NCI-H345 treated with DMSO at 0.1 percent for 48 hours (cell line): ENCODE measurements at regions not wholly inside any gene's neighbourhood (a gene's known extent, or its start where the extent isn't known, plus 50 kb on each side); places are given as distances from the start of the nearest gene placed in this dataset.
A peak's percentile ranks its signal among the peaks of the same experiment; 100 is the strongest.

Experiments
- DNase-seq: peaks from one replicate; lab custom pipeline; 2025; ENCODE audit not compliant: unreplicated experiment; lab: John Stamatoyannopoulos, UW

DNA sequence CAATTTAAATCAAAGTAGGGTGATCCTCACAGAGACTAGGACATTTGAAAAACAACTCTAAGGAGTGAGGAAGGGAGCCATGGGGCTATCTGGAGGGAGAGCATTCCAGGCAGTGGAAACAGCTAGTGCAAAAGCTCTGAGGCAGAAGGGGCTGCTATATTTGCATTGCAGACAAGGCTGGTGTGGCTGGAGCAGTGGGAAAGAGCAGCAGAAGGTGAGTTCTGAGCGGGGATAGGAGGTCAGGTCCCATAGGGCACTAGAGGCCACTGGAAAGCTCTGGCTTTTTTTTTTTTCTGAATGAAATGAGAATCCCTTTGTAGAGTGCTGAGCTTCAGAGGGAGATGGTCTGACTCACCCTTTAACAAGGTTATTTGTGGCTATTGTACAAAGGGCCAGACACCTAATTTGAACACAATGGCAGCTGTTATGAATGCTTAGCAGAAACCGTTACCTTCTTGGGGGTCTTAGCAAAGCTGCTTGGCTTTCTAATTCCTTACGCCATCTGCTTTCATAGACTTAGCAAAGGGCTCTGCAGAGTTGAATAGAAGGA lies 291.6 kb downstream of the BUD13 start:
- DNase-seq, result no peak

DNA sequence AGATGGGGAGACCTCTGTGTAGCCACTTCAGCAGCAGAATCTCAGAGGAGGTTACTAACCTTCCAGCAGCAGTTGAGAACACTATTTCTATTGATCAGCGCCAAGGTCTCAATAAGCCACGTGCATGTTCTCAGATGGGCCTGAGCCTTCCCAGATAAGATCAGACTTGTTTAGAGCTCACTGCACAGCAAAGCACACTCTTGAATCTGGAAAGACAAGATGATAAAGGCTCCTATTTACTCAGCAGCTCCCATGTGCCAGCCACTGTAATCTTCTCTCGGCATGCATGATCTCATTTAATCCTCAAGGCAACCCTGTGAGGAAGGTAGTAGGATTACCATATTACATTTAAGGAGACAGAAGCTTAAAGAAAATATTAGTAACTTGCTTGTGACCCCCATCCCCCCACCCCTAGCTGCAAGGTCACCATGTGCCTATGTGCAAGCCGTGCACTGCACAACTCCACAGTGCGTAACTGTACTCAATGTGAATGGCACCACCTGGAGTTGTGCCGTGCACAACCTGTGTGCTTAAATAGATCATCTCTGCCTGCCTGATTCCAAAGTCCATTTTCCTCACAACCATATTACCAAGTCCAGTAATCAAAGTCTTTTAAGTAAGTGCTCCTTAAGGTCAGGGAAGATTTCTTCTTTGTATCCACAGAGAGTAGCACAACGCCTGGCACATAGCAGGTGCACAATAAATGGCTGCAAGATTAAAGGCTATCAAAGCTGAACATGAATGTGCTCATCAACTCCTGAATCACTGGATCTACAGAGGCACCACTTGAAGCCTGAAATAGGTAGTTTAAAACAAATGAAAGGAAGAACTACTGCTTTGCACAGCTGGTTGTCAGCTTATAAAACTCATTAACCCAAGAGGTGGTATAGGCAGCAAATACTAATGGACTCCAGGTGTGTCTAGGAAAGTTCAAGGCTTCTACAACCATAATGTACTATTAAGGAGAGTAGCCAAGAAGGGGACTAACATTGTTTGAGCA lies 293.8 kb downstream of the BUD13 start:
- DNase-seq, result no peak

DNA sequence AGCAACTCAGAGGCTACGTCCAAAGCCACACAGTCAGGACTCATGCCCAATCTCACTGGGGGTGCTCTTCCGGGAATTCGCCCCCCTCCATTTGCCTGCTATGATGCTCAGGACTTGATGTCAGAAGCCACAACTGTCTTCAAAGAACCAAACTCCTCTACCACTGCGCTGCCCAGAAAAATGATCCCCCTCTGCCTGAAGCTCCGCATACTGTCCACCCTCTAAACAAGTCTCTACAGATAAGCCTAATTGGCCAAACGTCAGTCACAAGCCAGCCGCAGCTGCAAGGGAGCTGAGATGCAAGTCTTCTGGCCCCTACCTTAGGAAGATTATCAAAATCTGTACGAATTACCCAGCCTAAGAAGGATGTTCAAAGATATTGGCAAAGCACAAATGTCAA lies 294.6 kb downstream of the BUD13 start:
- no peak for DNase-seq

DNA sequence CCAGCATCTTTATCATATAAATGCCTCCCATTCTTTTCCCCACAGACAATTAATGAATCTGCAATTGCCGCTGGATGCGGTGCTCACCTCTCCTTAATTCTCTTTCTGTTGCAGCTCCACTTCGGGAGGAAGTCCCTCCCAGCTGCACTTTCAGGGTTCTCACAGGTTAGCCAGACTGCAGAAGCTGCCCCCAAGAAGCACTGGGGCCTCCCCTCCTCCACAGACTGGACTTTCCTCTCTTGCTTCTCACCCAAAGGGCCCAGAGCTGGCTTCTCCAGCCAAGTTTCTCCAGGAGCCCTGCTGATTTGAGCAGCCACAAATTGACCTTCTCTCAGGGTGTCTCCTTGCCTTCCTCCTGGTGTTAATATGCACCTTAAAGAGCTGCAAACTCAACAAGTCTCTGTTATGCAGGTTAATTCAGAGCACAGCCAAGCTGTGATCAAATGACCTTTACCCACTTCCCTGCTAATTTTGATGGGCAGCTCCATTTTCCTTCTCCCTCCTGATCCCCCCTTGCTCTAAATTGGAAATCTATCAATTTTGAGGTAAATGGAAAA lies 298.9 kb downstream of the BUD13 start:
- no peak for DNase-seq

DNA sequence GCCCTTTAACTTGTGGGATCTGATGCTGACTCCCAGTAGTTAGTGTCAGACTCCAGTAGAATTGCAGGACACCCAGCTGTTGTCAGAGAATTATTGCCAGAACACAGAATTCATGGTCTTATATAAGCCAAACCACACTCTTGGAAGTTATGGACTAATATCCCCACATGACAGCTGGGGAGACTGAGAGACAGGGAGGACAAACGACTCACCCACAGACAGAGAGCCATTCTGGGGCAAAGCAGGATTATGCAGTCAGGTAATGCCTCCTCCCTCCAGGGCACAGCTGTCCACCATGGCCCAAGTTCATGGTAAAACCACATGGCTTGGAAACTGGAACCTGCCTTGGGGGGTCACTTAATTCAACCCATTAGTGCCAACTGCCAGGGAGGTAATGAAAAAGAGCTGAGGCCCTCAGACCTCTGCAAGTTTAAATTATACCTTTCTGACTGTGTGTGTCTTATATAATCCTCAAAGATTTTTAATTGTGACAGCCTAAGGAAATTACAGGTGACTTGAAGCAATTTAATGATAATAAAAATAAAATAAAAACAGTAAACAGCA lies 299.5 kb downstream of the BUD13 start:
- DNase-seq, result no peak

DNA sequence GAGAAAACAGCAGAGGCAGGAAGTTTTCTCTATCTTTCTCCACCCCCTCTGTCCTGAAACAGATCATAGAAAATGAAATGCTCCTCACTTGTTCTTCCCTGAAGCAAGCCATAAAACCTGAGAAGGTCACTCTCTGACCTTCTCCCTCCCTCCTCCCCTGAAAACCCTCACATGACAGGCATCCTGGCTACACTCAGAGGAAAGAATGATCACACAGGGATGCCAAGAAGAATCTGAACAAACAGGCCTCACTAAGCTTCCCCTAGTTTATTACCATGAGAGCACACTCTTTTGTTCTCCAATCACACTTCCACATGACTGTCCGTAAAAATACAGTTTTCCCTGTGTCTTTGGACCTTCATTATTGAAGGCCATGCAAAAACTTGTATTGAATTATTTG lies 300.1 kb downstream of the BUD13 start:
- no peak for DNase-seq

DNA sequence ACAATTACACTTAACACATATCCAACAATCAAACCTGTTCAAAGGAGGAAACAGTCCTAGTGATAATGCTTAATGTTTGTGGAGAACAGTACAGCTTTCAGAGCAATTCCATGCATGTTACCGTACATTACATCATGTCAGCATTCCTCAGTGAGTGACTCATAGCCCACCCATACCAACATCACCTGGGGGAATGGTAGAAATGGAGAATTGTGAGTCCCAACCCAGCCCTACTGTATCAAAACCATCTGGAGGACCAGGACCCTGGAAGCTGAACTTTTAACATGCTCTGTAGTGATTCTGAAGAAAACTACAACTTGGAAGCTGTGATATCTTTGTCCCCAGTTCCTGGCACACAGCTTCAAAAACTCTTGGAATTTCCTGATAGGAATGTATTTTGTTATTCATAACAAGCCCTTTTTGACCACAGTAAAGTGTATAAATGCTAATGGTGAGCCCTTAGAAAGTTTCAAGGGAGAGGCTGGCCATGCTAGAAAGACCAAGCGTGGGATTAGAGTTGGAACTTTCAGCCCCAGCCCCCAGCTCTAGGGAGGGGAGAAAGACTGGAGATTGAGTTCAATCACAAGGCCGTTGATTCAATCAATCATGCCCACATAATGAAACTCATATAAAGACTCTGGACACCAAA lies 301.1 kb downstream of the BUD13 start:
- DNase-seq, result no peak

DNA sequence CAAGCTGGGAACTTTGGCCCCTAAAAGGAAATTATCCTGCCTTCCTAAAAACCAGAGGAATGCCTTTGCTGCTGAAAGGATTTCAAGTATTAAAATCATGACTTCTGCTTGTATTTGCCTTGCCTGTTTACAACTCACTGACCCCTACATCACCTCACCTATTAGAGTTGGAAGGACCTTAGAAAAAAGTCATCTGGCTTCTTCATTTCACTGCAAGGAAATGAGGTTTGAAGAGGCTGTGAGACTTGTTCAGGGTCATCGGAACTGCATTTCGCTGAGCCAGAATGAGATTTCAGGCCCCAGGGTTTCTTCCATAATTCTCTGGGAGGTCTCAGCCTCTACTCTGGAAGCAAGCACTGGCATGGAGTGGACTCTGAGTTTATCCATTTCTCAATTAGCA lies 304.1 kb downstream of the BUD13 start:
- no peak for DNase-seq

DNA sequence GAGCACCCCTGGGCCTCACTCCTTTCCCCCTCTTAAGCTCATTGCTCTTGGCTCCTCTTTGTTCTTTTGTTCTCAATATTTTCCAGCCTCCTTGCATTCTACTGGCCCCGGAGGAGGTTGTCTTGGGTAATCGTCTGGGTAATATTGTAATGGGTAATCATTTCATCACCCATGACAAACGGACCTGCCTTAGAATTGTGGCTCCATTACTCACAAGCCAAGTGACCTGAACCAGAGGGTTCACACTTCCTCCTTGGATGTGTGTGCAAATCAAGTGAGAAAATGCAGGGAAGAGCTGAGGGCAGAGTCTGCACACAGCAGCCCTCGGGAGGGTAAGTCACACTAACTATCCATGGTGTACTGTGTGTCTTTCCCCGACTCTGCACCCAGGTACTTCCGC lies 305.0 kb downstream of the BUD13 start:
- no peak for DNase-seq

DNA sequence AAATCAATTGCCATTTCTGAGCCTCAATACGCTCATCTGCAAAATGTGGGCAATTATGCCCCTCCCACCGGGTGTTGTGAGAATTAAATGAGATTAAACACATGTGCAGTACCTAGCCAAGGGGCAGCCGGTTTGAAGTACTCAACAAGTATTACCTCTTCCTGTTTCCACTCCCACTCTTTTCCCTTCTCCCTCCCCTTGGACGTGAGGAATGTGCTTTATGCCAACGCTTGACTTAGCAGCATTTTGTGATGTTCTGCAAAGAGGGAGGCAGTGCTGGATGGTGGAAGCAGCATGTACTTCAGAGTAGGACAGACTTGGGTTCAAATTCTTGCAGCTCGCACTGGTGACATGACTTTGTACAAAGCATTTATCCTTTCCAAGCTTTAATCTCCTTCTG lies 306.0 kb downstream of the BUD13 start:
- no peak for DNase-seq

DNA sequence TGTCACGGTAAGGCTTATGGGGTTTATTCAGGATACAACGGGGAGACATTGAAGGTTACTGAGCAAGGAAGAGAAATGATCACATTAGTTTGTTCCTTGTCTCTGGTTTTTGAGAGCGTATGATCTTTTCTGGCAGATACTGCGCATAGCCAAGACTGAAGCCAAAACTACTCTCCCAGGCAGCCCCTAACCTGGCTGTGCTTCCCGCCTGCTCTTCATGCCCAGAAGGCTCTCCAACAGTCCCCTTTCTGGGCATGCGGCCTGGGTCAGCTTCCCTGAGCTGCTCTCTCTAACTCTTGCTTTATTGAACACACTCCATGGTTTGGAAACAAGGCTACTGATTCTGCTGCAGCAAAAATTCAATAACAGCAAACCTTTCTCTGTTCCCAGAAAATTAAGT lies 306.6 kb downstream of the BUD13 start:
- DNase-seq, result no peak

DNA sequence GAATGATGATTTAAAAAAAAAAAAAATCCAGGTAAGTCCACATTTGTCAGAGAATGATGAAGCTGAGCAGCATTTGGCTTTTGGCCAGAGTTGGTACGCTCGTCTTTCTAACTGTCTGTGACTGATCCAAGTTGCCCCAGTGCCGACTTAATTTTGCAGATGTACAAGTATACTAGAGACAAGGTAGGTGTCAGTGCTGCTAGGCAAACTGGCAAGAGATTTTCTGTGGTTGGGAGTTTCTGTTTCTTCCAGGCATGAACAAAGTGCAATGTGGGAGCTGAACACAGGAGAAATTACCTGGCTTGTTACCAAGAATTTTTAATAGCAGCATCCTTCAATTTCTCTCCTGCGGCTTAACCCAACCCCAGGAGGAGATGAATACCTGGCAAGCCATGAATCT lies 307.7 kb downstream of the BUD13 start:
- DNase-seq, result no peak

DNA sequence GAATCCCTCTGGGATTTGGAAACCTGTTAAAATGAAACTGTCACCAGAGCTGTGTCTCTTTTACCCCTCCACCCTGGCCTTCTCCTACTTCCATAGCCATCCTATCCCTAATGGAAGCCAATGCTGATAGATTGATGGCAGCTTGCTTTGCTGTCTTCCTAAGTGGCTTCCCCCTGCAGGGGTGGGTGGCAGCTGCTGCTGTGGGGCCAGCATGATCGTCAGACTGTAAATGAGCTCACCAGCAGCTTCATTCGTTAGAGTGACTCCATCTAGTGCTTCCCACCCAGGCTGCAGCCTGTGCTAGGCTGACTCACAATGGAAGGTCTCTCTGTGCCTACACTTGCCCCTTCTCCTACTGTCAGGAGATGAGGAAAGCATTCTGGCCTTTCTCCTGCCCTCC lies 311.0 kb downstream of the BUD13 start:
- peak; percentile 25 for DNase-seq

DNA sequence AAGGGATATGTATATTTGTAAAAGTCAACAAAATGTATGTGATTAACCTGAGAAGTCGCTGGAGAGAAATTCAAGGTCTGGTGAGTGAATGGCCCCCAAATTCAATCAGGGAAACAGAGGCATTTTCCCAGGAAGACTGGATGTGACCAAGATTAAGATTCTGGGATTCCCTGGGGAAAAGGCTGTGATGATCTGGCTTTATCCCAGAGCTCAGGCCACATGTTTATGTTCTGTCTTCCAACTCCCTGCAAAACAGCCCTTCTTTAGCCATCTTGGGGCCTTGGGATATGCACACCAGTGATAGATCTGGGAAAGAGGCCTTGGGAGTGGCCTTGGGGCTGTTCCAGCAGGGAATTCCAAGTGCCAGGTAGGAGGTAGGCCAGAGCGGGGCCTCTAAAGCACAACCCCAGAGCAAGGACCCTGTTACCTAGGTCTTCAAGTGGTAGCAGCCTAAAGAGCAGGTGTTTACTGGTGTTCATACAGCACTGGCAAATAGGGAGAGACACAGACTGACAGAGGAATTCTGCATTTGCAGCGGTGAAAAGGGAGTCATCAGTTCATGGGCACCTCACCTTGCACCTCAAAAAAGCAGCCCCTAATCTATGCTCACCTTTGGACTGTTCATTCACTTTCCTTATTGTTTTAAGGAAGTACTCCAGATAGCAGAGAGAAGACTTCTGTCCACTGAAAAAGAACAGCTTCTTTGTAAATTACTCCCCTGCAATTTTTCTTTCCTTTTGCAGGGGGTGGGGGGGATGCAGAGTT lies 312.4 kb downstream of the BUD13 start:
- no peak for DNase-seq

DNA sequence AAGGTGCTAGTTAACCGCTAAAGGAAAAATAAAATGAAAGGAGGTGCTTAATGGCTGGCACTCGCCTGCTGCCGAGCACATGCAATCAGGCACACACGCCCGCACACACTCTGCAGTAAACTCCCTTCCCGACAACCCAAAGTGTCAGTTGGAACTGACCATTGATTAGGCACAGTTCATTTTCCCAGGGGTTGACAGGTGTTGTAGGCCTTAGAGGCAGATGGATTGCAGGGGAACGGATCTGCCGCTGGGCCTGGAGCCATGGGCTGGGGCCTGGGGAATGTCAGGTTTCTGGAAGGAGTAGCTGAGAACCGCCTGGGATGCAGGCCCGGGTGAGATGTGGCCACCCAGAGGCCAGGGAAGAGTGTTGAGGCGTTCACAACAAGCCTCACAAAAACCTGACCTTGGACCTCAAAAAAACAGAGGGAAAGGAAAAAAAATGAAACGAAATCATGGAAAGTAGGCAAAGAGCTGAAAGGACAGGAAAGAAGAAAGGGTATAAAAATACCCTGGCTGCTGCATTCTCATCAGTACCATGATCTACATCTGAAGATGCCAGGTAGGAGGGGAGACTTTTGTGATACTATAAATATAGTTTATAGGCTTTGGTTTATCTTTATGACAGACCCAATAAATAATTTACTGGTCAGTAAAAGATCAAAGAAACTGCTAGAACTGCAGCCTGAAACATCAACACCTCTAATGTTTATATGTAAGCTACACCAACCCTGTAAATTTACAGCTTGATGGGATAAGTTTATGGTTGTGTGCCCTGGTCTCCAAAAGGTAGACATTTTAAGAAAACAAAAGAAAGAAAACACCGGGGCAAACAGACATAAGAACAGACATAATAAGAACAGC lies 313.4 kb downstream of the BUD13 start:
- DNase-seq, result no peak

DNA sequence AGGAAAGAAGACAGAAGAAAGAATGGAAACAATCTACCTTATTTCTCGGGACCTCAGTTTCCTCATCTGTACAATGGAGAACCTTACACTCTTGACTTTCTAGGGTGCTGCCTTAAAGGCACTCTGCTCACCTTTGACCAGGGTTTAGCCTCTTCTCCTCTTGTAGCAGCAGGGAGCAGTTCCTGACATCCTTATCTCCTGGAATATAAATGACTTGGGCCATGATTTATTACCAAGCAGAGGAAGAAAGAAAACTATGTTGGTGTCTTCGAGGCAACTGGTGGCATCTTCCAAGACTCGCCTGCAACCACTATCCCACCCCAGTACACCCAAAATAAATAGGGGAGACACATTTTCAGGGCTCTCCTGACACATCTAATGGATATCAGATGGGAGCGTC lies 314.2 kb downstream of the BUD13 start:
- DNase-seq, result no peak

DNA sequence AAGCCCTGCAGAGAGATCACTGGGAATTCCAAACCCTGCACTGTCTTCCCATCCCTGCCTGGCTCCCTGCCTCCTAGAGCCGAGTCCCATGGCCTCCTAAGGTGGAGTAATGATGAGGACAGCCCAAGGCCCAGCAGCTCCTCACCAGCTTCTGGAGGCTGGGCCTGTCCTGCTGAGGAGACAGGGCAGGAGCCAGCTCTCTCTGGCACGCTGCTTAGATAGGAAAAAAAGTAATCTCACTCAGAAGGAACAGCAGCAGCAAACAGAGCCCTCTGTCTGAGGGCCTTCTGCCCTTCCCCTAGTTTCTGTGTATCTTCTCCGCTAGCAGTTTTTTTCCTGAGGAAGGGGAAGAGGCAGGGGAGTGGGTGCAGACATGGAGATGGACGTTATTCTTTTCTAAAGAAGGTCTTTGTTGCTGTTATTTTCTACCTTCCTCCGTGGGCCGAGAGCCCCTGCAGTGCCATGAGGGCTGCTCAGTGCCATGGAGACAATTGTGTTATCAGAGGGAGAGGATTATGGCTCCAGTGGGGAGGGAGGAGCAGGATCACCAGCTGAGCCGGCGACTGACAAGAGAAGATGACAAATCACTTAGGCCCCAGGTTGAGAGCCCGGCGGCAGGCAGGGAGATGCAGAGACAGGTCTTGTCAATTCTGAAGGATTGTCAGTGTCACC lies 315.3 kb downstream of the BUD13 start:
- DNase-seq, result peak; percentile 76

DNA sequence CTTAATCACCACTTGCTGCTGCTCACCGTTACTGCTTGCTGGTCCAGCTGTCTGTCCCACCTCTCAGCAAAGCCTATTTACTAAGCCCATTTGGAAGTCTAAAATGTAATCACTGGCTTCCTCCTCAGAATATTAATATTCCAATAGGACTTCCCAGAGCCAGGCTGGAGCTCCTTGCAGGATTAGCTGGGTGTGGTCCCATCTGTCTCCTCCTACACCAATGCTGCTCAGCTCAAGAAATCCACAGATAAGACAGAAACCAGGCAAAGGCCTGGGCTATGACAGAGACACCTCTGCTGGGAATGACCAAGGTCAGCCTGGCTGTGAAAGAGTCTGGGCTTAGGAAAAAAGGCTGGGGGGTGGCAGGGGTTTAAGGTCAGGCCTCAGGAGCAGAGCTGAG lies 317.8 kb downstream of the BUD13 start:
- no peak for DNase-seq

DNA sequence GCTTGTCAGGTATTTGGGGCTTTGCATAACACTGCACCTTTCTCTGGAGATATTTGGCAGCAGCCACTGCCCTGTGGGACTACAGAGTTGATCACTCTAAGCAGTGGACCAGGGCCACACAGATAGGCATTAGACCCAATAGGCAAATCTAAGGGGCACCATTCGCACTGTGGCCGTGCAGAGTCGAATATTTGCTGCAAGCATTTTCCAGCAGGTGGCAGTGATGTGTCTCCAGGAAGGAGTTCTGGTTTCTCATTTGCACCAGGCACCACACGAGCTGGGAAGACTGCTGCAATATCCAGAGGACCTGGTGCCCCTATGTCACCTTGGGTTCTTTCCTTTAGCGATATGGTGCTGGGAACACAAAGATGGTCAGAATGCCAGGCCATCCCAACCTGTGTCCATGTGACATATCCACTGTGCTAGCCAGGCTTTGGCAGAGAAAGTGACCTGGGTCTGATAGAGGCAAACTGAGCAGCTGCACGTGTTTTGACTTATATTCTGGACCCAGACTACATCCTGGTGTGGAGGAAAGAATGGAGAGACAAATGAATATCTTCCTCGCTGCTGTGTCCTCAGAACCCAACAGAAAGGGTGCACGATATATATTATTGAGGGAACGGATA lies 318.7 kb downstream of the BUD13 start:
- peak; percentile 14 for DNase-seq
